Hepatic stellate cell (primary cell): ENCODE measurements at regions not wholly inside any gene's neighbourhood (a gene's known extent, or its start where the extent isn't known, plus 50 kb on each side); places are given as distances from the start of the nearest gene placed in this dataset.
A peak's percentile ranks its signal among the peaks of the same experiment; 100 is the strongest.

Source experiments
- DNase-seq: peaks from one replicate; pipeline ENCODE4 v3.0.0; 2011; ENCODE audit warnings: low spot score

- no peak for DNase-seq
Measured at GRCh38 chr16:77592021-77592420, 130.3 kb upstream of the NUDT7 start.

- DNase-seq, result no peak
Measured at GRCh38 chr16:77594057-77594456, 128.3 kb upstream of the NUDT7 start.

GRCh38 chr16:77594799-77595596, 127.3 kb upstream of the NUDT7 start:
- no peak for DNase-seq

GRCh38 chr16:77596261-77596660, 126.1 kb upstream of the NUDT7 start:
- DNase-seq, result no peak

- peak; percentile 6 for DNase-seq
Measured at GRCh38 chr16:77599793-77600415, 122.4 kb upstream of the NUDT7 start.

- no peak for DNase-seq
Measured at GRCh38 chr16:77600555-77600954, 121.8 kb upstream of the NUDT7 start.

- DNase-seq, result no peak
Measured at GRCh38 chr16:77603656-77604055, 118.7 kb upstream of the NUDT7 start.

- no peak for DNase-seq
Measured at GRCh38 chr16:77610496-77610895, 111.8 kb upstream of the NUDT7 start.

GRCh38 chr16:77611386-77611785, 110.9 kb upstream of the NUDT7 start:
- no peak for DNase-seq

- DNase-seq, result no peak
Measured at GRCh38 chr16:77612596-77612995, 109.7 kb upstream of the NUDT7 start.

- DNase-seq, result no peak
Measured at GRCh38 chr16:77613095-77613494, 109.2 kb upstream of the NUDT7 start.

GRCh38 chr16:77617553-77617952, 104.8 kb upstream of the NUDT7 start:
- no peak for DNase-seq

GRCh38 chr16:77617996-77618395, 104.3 kb upstream of the NUDT7 start:
- DNase-seq, result no peak

GRCh38 chr16:77618951-77619350, 103.4 kb upstream of the NUDT7 start:
- no peak for DNase-seq

GRCh38 chr16:77624085-77624484, 98.2 kb upstream of the NUDT7 start:
- DNase-seq, result no peak

GRCh38 chr16:77636615-77637014, 85.7 kb upstream of the NUDT7 start:
- DNase-seq, result no peak

- DNase-seq, result no peak
Measured at GRCh38 chr16:77637940-77638339, 84.4 kb upstream of the NUDT7 start.

GRCh38 chr16:77643176-77643575, 79.1 kb upstream of the NUDT7 start:
- no peak for DNase-seq

- DNase-seq, result no peak
Measured at GRCh38 chr16:77645764-77646163, 76.5 kb upstream of the NUDT7 start.

GRCh38 chr16:77647726-77648125, 74.6 kb upstream of the NUDT7 start:
- DNase-seq, result no peak

- no peak for DNase-seq
Measured at GRCh38 chr16:77650761-77651160, 71.6 kb upstream of the NUDT7 start.

- no peak for DNase-seq
Measured at GRCh38 chr16:77652399-77652798, 69.9 kb upstream of the NUDT7 start.

GRCh38 chr16:77657016-77657415, 65.3 kb upstream of the NUDT7 start:
- DNase-seq, result no peak

GRCh38 chr16:77660311-77660710, 62.0 kb upstream of the NUDT7 start:
- no peak for DNase-seq
